NCI-H226 (cell line): ENCODE measurements at regions not wholly inside any gene's neighbourhood (a gene's known extent, or its start where the extent isn't known, plus 50 kb on each side); places are given as distances from the start of the nearest gene placed in this dataset.
"Not testable (repeated sequence)": the region's sequence is repeated elsewhere in the genome, so short reads cannot be mapped to it uniquely, and the experiment has no call there.

Experiments used
- DNase-seq: peaks from one replicate; pipeline ENCODE4 v3.0.0-alpha.2; 2015

DNA sequence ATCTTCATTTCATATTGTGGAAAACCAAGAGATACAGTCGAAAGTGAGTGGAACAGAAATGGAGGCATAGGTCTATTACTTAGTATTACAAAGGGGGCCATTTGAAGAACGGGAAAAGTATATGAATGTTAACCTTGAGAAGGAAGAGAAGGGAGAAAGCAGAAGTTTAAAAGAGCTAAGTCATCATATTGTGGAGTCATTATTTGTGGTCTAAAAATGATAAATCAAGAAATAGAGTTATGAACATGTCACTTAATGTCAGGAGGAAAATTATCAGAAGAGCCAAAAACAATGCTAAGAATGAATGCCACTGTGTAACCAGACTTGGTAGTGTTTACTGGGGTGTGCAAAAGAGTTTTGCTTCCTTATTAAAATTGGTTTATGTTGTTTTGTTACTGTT, 589.5 kb upstream of the LCORL start:
- no peak for DNase-seq

DNA sequence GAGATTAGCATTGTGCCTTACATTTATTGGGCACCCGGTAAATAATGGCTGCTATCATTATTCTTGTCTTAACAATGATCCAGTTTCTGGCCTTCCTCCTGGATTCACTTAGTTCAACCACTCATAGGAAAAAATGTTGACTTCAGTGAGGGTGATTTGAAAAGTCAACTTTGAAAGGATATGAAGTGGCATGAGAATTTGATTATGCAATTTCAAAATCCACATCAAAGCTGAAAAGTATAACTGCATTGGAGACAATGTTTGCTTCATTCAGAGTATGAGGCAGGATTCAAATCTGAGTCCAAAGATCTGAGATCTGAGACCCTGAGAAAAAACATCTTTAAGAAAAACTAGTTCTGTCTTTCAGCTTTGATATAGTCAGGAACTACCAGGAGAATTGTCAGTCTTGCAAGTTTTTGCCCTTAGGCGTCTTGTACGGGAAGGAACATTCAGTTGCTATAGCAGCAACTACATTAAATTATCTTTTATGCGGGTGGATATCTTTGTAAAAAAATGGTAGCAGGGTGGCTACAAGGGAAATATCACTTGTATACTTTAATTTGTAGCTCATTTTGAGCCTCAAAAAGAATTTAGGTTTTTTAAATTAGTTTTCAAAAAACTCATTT, 587.5 kb upstream of the LCORL start:
- DNase-seq = no peak

DNA sequence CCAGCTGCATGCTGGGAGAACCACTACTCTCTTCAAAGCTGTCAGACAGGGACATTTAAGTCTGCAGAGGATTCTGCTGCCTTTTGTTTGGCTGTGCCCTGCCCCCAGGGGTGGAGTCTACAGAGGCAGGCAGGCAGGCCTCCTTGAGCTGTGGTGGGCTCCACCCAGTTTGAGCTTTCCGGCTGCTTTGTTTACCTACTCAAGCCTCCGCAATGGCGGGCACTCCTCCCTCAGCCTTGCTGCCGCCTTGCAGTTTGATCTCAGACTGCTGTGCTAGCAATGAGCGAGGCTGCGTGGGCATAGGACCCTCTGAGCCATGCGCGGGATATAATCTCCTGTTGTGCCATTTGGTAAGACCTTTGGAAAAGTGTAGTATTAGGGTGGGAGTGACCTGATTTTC, 581.1 kb upstream of the LCORL start:
- not testable (repeated sequence) for DNase-seq

DNA sequence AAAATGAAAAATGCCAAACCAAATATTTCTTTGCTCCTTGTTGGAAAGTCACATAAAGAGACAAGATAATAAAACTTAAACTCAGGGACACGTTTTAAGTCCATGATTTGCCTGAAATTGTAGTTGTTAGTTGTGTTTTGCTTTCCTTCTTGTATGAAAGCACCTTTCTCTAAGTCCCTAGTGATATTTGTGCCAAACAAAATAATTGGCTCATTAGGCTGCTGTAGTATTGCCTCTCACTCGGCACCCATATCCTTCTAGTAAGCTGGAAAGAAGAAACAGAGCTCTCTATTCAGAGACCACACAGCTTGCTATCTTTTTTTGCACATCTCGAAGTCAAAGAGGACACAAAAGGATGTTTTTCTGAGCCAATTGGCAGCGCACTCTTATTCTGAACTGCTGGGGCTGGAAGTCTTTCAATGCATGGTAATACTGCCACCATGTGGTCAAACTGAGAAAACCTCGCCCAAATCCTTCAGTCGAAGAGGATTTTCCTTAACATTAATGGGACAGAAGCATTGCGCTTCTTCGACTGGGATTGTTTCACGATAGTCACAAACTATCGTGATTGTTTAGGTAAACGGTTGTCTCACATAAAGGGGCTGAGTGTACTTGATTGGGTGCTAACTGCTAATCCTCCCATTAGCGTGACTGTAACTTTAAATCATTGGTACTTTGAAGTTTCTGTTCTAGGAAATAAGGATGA, 571.9 kb upstream of the LCORL start:
- peak; percentile 5 for DNase-seq

DNA sequence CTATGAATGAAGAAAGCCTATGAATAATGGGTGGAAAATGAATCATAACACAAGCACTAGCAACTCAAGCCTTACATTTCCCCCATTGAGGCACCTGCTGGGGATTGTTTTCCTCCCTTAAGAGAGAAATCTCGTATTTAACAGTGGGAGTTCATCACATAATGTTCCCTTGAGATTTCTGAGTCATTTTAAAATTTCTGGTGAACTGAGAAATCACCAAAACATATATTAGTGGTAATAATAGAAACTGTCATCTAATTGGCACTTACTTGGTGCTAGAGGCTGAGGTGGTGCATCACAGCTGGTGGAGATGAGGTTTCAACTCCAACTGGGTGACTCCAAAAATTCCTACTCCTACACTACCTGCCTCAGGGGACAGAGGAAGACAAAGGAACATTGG, 561.3 kb upstream of the LCORL start:
- no peak for DNase-seq

DNA sequence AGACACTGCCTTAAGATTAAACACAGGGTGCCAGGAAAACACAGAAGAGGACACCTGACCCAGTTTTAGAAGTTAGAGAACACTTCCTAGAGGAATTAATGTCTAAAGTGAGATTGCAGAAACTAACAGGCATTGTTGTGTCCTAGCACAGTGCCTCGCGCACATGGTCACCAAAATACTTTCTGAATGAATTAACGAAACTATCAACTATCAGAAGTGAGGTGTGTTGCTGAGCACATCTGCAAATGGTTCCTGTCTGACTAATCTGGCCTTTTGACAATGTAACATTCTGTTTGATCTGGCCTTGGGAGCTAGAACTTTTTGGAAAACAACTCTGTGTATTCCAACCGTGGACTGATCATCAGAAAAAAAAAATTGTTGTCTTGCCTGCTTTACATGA, 556.8 kb upstream of the LCORL start:
- DNase-seq = no peak

DNA sequence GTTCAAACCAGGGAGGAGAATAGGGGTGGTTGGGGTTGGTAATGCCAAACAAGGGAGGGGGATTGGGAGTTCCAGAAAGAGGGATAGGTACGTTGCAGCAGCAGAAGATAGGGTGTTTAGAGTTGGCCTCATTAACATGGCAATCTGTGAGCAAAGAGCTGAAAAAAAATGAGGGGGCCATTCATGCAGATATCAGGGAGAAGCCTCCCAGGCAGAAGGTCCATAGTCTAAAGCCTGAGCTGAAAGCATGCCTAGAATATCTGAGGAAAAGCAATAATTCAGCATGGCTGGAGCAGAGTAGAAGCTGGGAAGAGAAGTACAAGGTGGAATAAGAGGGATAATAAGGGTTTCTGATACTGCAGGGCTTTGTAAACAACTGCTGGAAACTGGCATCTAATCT, 550.9 kb upstream of the LCORL start:
- no peak for DNase-seq

DNA sequence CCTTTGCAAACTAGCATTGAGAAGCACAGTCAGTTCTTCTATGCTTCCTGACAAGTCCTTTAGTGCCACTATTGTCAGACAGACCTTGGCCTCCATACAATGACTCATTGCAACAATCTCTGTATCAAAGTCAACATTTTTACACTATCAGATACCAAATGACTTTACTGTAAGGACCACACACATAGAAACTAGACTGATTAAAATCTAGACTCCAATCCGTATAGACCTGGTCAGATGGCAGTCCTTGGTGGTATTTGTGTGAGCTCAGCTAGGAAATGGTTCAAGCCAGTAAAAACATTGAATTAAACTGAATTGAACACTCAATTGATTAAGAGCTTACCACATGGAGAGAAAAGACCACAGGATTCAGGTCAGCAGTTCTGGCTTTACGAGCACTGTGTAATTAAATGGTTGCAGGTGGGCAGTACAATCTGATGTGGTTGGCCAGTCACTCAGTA, 549.8 kb upstream of the LCORL start:
- no peak for DNase-seq

DNA sequence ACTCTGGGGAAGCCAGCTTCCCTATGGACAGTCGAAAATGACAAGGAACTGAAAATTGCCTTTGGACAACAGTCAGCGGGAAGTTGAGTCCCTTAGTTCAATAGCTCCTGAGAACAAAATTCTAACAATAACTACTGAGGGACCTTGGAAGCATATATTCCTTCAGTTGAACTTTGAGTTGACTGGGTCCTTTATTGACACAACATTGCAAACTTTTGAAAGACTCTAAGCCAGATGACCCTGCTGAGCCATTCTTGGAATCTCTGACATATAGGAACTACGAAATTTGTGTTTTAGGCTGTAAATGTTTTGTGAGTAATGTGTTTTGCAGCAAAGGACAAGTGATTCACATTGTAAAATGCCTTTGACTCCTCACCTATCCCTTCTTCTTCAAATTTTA, 548.8 kb upstream of the LCORL start:
- no peak for DNase-seq

DNA sequence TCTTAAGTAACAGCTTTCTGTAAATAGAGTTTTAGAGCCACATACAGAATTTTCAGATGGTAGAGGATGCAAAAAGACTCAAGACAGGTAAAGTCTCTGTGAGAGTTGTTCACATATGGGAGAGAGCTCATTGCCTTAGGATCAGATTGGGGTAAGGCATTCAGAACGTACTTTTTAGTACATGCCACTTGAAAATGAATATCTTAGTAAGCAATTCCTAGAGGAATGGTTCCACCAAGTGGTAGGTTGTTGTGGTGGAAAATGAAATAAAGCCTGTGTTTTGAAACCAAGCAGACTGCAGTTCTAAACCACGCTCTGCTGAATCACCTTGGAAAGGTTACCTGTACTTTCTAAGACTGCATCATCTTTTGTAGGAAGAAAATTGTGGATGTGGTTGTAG, 547.0 kb upstream of the LCORL start:
- no peak for DNase-seq

DNA sequence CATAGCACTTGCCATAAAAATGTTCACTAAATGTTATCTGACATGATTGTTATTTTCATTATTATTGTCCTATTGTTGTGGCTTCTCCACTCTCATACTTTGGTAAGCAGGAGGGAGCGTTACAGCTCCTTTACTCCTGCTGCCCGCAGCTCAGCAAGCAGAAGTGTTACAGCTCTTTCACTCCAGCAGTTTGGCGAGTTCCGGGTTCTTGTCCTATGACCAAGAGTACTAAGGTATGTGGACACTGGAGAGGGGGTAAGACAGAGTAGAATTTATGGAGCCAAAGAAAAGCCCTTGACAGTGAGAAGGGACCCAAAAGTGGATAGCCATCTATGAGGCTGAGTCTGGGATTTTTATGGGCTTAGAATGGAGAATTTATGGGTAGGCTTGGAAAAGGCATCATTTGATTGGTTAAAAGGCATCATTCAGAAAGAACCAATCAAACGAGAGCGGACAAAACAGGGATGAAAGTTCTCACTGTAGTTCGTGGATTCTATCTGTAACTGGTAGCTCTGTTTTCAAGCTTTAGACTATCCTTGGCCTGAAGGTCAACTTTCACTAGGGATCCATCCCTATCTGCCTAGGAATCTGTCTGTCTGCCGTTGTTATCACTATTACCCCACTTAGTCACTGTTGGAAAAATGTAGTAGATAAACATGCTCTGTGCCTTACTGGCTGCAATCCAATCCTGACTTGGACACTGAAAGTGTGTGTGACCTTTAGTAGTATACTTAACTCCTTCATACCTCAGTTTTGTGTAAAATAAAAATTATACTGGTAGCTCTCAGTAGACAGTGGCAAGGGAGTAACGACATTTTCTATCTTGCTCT, 545.6 kb upstream of the LCORL start:
- DNase-seq = no peak

DNA sequence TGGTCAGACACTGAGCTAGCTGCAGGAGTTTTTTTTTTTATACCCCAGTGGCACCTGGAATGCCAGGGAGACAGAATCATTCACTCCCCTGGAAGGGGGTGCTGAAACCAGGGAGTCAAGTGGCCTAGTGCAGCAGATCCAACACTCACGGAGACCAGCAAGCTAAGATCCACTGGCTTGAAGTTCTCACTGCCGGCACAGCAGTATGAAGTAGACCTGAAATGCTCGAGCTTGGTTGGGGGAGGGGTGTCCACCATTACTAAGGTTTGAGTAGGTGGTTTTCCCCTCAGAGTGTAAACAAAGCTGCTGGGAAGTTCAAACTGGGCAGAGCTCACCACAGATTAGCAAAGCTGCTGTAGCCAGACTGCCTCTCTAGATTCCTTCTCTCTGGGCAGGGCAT, 537.9 kb upstream of the LCORL start:
- DNase-seq = no peak

DNA sequence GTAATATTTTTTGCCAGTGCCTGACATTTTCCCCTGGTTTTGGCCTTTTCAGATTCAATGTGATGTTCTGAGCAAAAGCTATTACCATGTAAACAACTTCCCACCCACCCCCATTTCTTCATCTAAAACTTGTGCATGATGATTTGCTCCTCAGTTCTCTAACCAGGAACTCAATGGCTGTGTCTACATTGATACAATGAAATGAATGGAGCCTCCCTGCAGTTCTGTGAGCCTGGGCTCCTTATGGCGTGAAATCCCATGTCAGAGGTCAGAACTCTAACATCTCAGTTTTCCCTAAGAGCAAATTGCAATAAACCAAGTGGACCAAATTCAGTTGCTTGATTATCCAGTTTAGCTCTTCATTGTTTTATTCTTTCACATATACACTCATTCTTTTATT, 534.8 kb upstream of the LCORL start:
- DNase-seq = no peak

DNA sequence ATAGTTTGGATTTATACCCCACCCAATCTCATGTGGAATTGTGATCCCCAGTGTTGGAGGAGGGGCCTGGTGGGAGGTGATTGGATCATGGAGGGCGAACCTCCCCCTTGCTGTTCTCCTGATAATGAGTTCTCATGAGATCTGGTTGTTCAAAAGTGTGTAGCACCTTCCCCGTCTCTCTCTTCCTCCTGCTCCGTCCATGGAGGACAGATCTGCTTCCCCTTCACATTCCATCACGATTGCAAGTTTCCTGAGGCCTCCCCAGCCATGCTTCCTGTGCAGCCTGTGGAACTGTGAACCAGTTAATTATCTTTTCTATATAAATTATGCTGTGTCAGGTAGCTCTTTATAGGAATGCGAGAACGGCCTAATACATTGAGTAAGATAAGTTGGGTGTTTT, 518.8 kb upstream of the LCORL start:
- no peak for DNase-seq

DNA sequence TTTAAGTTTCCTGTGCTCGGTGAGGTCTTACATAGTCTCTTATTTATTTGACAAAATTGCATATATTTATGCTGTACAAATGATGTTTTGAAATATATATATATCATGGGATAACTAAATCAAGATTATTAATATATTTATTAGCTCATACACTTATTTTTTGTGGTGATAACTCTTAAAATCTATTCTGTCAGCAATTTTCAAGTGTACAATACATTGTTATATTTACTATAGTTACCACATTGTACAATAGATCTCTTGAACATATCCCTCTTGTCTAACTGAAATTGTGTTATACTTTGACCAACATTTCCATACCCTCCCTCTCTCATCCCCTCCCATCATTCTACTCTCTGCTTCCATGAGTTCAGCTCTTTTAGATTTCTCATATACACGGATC, 516.6 kb upstream of the LCORL start:
- DNase-seq = no peak

DNA sequence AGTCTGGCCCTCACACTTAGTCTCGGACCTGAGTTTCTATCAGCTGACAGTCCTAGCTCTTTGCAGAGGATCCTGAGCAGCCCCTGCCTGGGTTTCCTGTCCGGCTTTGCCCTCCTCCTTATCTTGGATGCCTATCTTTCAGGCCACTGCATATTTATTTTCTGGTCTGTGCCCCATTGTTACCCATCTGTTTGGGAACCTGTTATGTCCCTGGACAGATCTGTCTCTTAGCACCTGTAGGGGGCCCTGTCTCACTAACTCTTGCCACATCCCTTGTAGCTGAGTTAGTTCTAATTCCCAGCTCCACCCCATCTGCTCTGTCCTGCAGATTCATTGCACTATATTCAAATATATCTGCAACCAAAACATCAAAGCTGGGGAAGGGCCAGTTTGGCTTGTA, 514.9 kb upstream of the LCORL start:
- DNase-seq = no peak

DNA sequence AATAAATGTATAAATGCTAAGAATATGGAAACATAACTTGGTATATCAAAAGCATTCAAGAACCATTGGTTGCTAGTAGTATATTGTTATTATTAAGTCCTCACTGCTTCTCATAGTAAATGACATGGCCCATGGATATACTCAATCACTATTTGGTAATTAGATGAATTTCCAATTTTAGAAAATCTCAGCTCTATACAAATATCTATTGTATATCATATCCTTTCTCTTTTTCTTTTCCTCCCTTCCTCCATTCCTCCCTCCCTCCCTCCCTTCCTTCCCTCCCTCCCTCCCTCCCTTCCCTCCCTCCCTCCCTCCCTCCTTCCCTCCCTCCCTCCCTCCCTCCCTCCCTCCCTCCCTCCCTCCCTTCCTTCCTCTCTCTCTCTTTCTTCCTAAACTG, 514.4 kb upstream of the LCORL start:
- no peak for DNase-seq

DNA sequence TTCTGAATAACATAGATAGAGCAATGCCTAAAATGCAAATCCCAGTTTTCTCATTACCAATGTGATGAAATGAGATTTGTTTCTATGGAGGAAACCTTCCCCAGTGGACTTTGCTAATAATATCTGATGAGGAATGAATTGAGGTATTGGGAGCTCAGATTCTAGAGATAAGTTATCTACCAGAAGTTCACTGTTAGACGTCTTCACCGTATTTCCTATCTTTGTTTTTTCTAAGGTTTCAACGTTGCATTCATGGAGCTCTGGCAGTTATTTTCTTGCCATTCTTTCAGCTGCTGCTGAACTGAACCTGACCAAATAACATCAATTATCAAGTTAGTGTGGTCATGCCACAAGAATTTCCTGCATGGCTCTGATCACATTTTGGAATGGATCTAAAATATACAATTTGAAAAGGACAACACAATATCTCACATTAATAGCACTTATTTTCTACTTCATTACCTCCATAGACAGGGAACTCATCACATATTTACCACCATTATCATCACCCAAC, 511.8 kb upstream of the LCORL start:
- DNase-seq = no peak

DNA sequence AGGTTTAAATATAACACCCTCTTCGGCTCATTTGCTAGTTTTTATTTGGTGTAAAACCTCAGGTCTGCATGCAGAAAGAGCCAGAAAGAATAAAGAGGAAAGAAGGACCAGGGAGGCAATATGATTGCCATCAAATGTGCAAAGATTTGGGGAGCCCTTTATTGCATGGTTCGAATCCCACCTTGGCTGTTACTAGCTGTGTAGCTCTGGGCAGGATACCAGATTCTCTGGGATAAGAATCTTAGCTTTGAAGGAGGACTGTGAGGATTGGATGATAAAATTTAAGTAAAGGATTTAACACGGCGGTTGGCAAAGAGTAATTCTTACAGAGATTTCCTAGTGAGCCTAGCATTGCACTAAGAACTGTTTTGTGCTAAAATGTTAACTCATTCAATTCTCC, 510.2 kb upstream of the LCORL start:
- DNase-seq = no peak

DNA sequence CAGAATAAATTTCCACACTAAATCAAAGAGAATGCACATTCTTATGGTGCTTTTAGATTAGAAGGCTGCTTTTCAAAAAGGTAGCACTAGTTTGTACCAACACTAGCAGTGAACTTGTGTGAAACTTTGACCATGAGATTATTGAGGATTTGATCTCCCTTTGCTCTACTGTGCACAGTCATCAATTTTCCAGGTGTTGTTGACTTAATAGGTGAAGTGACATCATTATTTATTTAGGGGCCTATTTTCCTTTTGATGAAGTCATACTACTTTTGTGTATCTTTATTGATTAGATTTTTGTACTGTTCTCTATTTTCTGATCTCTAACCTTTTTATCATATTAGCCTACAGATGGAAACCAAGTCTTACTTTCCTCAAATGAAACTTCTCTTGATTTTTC, 507.9 kb upstream of the LCORL start:
- no peak for DNase-seq

DNA sequence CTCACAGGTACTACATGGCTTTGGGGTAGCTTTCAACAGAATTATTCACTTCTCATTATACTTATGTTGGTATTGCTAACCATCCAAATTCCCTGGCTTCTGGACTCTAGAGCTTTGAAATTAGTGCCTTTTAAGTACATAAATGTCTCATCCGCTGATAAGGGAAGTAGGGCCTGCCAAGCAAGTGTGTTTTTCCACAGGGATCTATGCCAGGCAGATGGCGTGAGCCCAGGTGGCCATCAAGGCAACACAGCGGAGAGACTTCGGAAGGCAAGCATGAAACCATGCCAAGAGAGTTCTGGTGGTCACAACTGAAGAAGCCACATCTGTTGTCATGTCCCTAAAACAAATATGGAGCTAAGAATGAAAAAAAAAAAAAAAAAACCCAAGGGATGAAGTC, 503.1 kb upstream of the LCORL start:
- no peak for DNase-seq

DNA sequence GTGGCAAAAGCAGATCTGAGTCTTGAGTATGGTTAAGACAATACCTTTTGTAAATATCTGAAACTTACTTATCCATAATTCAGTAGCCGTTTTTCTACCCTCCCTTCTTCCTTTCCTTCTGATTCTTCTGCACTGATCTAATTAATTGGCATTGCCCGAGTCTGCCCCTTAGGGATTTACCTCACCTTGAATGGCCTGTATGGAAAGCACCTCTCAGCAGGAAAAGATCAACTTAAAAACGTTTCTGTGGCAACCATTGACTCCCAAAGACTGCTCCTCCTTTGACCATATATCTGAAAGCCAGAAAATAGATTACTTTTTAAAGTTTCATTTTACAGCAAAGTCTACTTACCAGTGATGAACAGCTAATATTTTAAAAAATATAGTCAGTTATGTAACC, 496.5 kb upstream of the LCORL start:
- no peak for DNase-seq

DNA sequence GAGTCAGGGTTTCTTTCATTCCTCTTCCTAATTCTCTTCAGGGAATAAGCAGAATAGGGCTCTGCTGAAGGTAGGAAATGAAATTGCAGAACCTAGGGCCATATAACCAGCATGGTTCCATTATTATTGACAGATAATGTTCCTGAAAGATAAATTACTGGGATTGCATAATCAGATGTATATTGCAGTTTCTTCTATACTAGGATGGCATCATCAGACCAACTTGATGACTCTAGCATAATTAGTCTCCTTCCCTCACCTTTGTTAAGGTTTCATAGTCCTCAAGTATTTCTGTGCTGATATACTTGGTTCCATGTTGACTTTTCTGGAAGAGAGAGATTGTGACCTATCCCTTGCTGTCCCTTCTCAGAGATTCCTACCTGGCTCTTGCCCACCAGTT, 492.3 kb upstream of the LCORL start:
- DNase-seq = no peak

DNA sequence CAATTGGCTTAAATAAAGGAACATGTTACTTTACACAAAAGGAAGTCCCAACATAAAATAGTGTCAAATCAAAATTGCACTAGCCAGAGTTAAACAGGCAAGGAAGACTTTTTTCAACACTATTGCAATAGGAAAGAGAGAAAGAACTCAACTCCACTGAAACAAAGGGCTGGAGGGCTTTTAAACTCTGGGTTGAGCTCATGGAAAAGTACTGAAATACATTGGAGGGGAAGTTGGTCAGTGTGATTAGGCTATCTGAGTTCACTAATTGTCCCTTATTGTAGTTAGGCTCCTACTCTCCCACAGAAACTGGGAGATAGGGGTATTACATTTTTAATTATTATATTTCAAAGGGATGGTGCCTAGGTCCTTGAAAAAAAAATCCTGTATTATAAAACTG, 491.2 kb upstream of the LCORL start:
- no peak for DNase-seq
